ENCODE measurements at regions not wholly inside any gene's neighbourhood (a gene's known extent, or its start where the extent isn't known, plus 50 kb on each side); places are given as distances from the start of the nearest gene placed in this dataset.

DNA sequence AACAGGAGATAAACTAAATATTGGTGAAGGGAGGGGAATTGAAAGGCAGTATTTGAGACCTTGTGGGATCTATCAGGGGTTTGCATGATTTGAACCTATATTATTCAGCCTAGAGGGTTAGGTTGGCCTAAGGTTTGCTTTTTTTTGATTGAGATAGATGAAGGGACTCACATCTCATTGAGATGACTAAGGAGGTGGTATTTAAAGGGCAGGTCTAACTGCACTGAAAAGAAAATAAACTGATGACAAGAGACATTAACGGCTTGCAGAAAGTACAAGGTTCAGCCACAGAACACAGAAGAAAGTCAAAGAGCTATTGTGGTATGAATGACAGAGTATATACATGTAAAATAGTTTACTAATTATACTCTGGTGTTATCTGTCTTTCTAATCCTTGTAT is 412.7 kb downstream of the CDH10 start:
- TF ChIP-seq, protein P1, sequence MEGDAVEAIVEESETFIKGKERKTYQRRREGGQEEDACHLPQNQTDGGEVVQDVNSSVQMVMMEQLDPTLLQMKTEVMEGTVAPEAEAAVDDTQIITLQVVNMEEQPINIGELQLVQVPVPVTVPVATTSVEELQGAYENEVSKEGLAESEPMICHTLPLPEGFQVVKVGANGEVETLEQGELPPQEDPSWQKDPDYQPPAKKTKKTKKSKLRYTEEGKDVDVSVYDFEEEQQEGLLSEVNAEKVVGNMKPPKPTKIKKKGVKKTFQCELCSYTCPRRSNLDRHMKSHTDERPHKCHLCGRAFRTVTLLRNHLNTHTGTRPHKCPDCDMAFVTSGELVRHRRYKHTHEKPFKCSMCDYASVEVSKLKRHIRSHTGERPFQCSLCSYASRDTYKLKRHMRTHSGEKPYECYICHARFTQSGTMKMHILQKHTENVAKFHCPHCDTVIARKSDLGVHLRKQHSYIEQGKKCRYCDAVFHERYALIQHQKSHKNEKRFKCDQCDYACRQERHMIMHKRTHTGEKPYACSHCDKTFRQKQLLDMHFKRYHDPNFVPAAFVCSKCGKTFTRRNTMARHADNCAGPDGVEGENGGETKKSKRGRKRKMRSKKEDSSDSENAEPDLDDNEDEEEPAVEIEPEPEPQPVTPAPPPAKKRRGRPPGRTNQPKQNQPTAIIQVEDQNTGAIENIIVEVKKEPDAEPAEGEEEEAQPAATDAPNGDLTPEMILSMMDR (IDR thresholded peaks at IDR 0.05; ENCODE audit: low read depth, low read length), result no peak
- Histone ChIP-seq H3K27ac (no peak overlapping the region), H3K9me3 (ENCODE audit: severe bottlenecking) (no peaks in the 10 kb centered on the region), H3K36me3 (no peaks in the 10 kb centered on the region), H3K4me3 (ENCODE audit: low read depth, low read length) (no peak overlapping the region), H3K27me3 (ENCODE audit: insufficient read depth, low read depth, severe bottlenecking) (no peaks in the 10 kb centered on the region)
- DNase-seq, result no peak

DNA sequence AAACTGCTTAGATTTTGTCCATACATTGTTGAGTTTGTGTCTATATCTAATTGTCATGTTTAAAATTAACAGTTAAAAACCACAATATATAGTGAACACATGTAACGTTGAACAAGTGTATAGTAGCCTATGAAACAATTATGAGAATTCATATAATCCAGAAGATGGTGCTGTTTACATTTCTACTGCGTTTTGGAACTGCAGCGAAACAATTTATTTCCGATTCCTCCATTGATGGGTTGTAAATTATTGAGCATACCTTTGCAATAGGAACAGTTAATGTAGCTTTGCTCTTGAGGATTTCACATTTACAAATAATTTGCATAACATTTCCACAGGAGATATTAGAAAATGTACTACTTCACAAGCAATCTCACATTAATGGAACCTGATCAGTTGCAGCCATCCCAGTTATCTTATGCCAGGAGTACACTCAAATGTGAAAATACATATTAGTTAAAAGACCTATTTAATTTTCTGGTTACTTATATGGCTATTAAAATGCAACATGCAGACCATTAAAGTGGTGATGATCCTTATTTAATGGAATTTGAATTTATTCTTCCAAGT is 411.8 kb downstream of the CDH10 start:
- Histone ChIP-seq H3K9me3 (ENCODE audit: severe bottlenecking) (no peaks in the 10 kb centered on the region), H3K27me3 (ENCODE audit: insufficient read depth, low read depth, severe bottlenecking) (no peaks in the 10 kb centered on the region), H3K27ac (no peak overlapping the region), H3K4me3 (ENCODE audit: low read depth, low read length) (no peak overlapping the region), H3K36me3 (no peaks in the 10 kb centered on the region)
- TF ChIP-seq, protein P1 (IDR thresholded peaks at IDR 0.05; ENCODE audit: low read depth, low read length), result no peak
- no peak for DNase-seq

GRCh38 chr5:24235946-24236345 is 408.8 kb downstream of the CDH10 start:
- Histone ChIP-seq H3K36me3 (no peaks in the 10 kb centered on the region), H3K27me3 (ENCODE audit: insufficient read depth, low read depth, severe bottlenecking) (no peaks in the 10 kb centered on the region), H3K27ac (no peak overlapping the region), H3K4me3 (ENCODE audit: low read depth, low read length) (no peak overlapping the region), H3K9me3 (ENCODE audit: severe bottlenecking) (no peaks in the 10 kb centered on the region)
- TF ChIP-seq, protein P1 (IDR thresholded peaks at IDR 0.05; ENCODE audit: low read depth, low read length), result no peak
- no peak for DNase-seq

GRCh38 chr5:24245821-24246220 is 399.0 kb downstream of the CDH10 start:
- no peak for DNase-seq
- TF ChIP-seq, protein P1 (IDR thresholded peaks at IDR 0.05; ENCODE audit: low read depth, low read length), result no peak
- Histone ChIP-seq H3K27ac (no peak overlapping the region), H3K36me3 (no peaks in the 10 kb centered on the region), H3K9me3 (ENCODE audit: severe bottlenecking) (no peaks in the 10 kb centered on the region), H3K27me3 (ENCODE audit: insufficient read depth, low read depth, severe bottlenecking) (no peaks in the 10 kb centered on the region), H3K4me3 (ENCODE audit: low read depth, low read length) (no peak overlapping the region)

DNA sequence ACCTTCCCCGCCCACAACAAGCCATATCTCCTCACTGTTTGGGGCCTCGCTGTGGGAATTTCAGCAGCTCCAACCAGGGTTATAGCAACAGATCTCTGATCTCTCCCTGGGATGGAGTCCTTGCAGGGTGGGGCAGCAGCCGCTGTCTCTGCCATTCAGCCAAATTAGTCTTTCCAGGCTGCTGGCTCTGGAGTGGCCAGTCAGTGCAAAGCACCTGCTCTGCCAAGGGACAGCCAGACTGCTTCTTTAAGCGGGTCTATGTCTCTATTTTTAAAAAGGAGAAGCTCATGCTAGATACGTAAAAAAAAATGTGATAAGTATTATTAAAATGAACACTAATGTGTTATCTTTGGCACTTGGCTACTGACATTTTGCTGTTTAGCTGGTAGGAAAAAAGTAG is 380.2 kb downstream of the CDH10 start:
- DNase-seq, result no peak
- Histone ChIP-seq H3K27me3 (ENCODE audit: insufficient read depth, low read depth, severe bottlenecking) (no peaks in the 10 kb centered on the region), H3K4me3 (ENCODE audit: low read depth, low read length) (no peak overlapping the region), H3K36me3 (no peaks in the 10 kb centered on the region), H3K27ac (no peak overlapping the region), H3K9me3 (ENCODE audit: severe bottlenecking) (no peaks in the 10 kb centered on the region)
- TF ChIP-seq, protein P1 (IDR thresholded peaks at IDR 0.05; ENCODE audit: low read depth, low read length), result no peak

GRCh38 chr5:24265306-24265705 is 379.5 kb downstream of the CDH10 start:
- no peaks in the 10 kb centered on the region for H3K36me3 ChIP-seq
- no peaks in the 10 kb centered on the region for H3K9me3 ChIP-seq (ENCODE audit: severe bottlenecking)
- no peak overlapping the region for H3K27ac ChIP-seq
- TF ChIP-seq, protein P1 (IDR thresholded peaks at IDR 0.05; ENCODE audit: low read depth, low read length), result no peak
- DNase-seq, result no peak
- H3K27me3 ChIP-seq (ENCODE audit: insufficient read depth, low read depth, severe bottlenecking), result no peaks in the 10 kb centered on the region
- H3K4me3 ChIP-seq (ENCODE audit: low read depth, low read length), result no peak overlapping the region

Data from WERI-Rb-1 (cell line).